SH-SY5Y (cell line): ENCODE measurements at regions not wholly inside any gene's neighbourhood (a gene's known extent, or its start where the extent isn't known, plus 50 kb on each side); places are given as distances from the start of the nearest gene placed in this dataset.

Source experiments
- GATA2 ChIP-seq: IDR thresholded peaks from 2 replicates; pipeline ENCODE4 v1.6.1; 2011; ENCODE audit warnings: mild to moderate bottlenecking, low read depth, low read length
- GATA3 ChIP-seq: IDR thresholded peaks from 2 replicates; pipeline ENCODE4 v1.6.1; 2011; ENCODE audit warnings: low read depth, mild to moderate bottlenecking, low read length, moderate library complexity

DNA sequence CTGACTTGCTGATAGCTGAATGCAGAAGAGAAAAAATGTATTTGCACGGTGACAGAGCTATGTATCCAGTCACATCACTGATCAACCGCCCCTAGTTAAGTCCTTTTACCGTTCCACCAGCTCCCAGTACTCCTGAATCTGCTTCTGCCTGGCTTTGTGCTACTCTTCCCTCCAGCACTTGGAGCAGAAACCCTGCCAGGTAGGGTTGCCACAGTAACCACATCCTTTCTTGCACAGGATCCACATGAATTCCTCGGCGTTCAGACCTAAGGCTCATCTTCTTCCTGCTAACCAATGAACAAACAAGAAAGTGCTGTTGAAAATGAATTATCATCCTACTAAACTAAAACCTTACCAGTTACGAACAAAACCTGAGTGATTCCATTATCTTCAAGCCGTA, 52.0 kb upstream of the KCTD7 start:
- TF ChIP-seq GATA3 (no peak), GATA2 (no peak)
